HUES48 (cell line): ENCODE measurements at regions not wholly inside any gene's neighbourhood (a gene's known extent, or its start where the extent isn't known, plus 50 kb on each side); places are given as distances from the start of the nearest gene placed in this dataset.
"Not testable (repeated sequence)": the region's sequence is repeated elsewhere in the genome, so short reads cannot be mapped to it uniquely, and the experiment has no call there.

Experiments
- H3K27ac ChIP-seq: one replicate; pipeline ENCODE4 v1.7.0; 2013; ENCODE audit warnings: low read depth, low read length, inconsistent platforms
- H3K27me3 ChIP-seq: 2 replicates; pipeline ENCODE4 v1.6.1; 2013; ENCODE audit warnings: mild to moderate bottlenecking, low read length; ENCODE audit not compliant: control insufficient read depth, insufficient read depth
- H3K36me3 ChIP-seq: 2 replicates; pipeline ENCODE4 v1.6.1; 2013; ENCODE audit warnings: low read length; ENCODE audit not compliant: control insufficient read depth, insufficient read depth
- H3K4me1 ChIP-seq: 2 replicates; pipeline ENCODE4 v1.6.1; 2013; ENCODE audit warnings: mild to moderate bottlenecking, low read length; ENCODE audit not compliant: control insufficient read depth, insufficient read depth
- H3K4me3 ChIP-seq: 2 replicates; pipeline ENCODE4 v1.5.1; 2013; ENCODE audit warnings: mild to moderate bottlenecking, low read depth, low read length
- H3K9ac ChIP-seq: 2 replicates; pipeline ENCODE4 v1.6.1; 2013; ENCODE audit warnings: mild to moderate bottlenecking, low read depth, low read length, moderate library complexity
- H3K9me3 ChIP-seq: 2 replicates; pipeline ENCODE4 v1.6.1; 2013; ENCODE audit warnings: low read length; ENCODE audit not compliant: control insufficient read depth, insufficient read depth

DNA sequence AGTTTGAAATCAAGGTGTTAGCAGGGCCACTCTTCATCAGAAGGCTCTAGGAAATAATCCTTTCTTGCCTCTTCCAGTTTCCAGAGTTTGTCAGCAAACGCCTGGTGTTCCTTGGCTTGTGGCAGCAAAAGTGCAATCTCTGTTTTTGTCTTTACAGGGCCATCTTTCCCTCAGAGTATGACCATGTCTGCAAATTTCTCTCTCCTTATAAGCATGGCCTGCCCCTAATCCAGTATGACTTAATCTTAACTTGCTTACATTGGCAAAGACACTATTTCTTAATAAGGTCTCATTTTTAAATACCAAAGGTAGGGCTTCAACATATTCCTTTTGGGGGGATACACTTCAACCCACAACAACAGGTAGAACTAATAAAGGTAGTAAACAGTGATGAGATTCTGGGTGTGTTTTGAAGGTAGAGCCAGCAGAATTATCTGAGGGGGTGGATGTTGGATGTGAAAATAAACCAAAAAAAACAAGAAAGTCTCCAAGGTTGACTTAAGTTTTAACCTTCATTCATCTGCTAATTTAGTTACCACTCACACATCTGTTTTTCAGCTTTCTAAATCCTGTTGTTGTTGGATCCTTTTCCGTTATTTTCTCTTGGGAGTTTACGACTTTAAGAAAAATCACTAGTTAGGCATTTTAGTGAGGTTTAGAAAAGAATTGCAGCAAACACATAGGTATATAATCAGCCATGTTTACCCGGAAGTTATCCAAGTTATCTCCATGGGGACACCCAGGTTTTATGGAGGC lies 234.4 kb upstream of the FIGN start:
- no peak overlapping the region for H3K4me3 ChIP-seq
- no peaks in the 10 kb centered on the region for H3K9me3 ChIP-seq
- no peaks in the 10 kb centered on the region for H3K4me1 ChIP-seq
- no peaks in the 10 kb centered on the region for H3K36me3 ChIP-seq
- no peaks in the 10 kb centered on the region for H3K27me3 ChIP-seq
- H3K27ac ChIP-seq, result no peak overlapping the region
- H3K9ac ChIP-seq, result no peak overlapping the region

DNA sequence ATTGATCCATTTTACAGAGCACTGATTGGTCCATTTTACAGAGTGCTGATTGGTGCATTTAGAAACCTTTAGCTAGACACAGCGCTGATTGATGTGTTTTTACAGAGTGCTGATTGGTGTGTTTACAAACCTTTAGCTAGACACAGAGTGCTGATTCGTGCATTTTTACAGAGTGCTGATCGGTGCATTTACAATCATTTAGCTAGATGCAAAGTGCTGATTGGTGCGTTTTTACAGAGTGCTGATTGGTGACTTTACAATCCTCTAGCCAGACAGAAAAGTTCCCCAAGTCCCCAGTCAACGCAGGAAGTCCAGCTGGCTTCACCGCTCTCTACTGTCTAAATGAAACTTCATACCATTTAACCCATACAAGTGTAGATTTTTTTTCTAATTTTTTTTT lies 228.5 kb upstream of the FIGN start:
- H3K36me3 ChIP-seq, H3K4me3 ChIP-seq, H3K27me3 ChIP-seq, H3K4me1 ChIP-seq, H3K27ac ChIP-seq, H3K9ac ChIP-seq, H3K9me3 ChIP-seq: not testable (repeated sequence)

DNA sequence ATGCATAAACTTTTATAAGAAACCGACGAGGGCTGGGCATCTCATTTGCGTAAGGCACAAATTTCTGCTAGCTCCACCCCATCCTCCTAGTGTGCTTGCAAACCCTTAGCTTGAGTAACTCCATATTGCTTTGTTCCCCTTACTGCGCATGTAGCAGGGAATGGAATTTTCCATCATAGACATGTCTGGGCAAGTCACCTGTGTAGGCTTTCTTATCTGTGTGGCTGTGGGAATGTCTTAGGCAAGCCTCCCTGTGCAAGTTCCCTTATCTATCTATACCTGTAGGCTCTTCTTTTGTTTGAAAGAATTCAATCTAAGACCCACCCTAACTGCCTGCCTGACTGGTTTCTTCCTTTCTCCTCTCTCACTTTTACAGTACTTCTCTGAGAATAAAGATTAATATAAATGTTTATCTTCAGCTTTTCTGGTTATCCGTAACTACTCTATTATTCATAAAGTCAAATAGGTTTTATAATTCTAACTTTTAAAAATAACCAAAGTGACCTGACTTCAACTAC lies 217.6 kb upstream of the FIGN start:
- H3K4me3 ChIP-seq, result no peak overlapping the region
- H3K27ac ChIP-seq, result no peak overlapping the region
- no peaks in the 10 kb centered on the region for H3K27me3 ChIP-seq
- 0 out of 2 replicates have a peak, but pooled peaks cover 3% of the 10 kb centered on the region for H3K9me3 ChIP-seq
- H3K36me3 ChIP-seq, result no peaks in the 10 kb centered on the region
- no peaks in the 10 kb centered on the region for H3K4me1 ChIP-seq
- no peak overlapping the region for H3K9ac ChIP-seq

DNA sequence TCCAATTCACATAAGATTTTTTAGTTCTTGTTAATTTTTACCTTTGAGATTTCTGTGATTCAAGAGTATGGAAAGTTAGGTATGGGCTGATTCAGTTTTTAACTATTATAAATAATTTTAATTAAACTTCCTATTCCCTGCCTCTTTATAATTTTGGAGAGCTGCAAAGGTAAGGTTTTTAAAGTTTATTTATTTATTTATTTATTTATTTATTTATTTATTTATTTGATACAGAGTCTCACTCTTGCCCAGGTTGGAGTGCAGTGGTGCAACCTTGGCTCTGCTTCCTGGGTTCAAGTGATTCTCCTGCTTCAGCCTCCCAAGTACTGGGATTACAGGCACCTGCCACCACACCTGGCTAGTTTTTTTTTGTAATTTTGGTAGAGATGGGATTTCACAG lies 215.5 kb upstream of the FIGN start:
- no peaks in the 10 kb centered on the region for H3K4me1 ChIP-seq
- no peaks in the 10 kb centered on the region for H3K36me3 ChIP-seq
- H3K27ac ChIP-seq, result no peak overlapping the region
- no peak overlapping the region for H3K9ac ChIP-seq
- H3K9me3 ChIP-seq, result 0 out of 2 replicates have a peak, but pooled peaks cover 3% of the 10 kb centered on the region
- no peak overlapping the region for H3K4me3 ChIP-seq
- no peaks in the 10 kb centered on the region for H3K27me3 ChIP-seq

DNA sequence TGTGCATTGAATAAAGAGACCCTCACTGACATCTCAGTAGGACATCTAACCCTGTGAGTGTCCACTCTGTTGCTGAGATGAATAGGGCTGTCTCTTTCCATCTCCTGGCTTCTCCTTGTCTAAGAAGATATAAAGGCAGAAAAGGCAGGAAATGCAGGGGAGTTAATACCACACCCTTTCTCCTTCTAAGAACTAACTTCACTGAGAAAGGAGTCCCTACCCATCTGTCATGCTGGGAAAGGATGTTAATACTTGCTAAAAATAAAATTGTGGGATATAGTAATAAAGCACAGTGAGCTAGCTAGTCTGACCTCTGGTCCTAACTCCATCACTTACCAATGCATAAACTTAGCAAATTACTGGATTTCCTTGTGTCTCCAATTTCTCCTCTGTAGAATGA lies 213.9 kb upstream of the FIGN start:
- no peaks in the 10 kb centered on the region for H3K36me3 ChIP-seq
- no peaks in the 10 kb centered on the region for H3K4me1 ChIP-seq
- 0 out of 2 replicates have a peak, but pooled peaks cover 3% of the 10 kb centered on the region for H3K9me3 ChIP-seq
- H3K27ac ChIP-seq, result no peak overlapping the region
- H3K9ac ChIP-seq, result no peak overlapping the region
- H3K4me3 ChIP-seq, result no peak overlapping the region
- H3K27me3 ChIP-seq, result no peaks in the 10 kb centered on the region

DNA sequence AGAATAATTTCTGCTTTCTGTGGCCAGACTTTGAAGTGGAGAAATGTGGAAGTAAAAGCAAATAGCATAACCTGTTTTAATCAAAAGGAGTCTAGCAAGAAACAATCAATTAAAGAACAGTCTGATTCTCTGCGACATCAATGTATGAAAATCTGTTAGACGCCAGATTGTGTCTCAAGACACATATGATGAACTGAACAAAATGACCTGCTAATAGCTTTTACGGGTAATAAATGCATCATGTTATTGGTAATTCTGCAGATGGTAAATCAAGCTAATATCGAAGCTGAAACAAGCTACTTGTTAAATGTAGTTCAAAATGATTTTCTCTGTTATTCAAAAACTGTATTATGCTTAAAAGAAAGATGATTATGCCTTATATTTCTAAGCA lies 208.5 kb upstream of the FIGN start:
- no peaks in the 10 kb centered on the region for H3K9me3 ChIP-seq
- H3K36me3 ChIP-seq, result no peaks in the 10 kb centered on the region
- H3K27ac ChIP-seq, result peak overlapping the region; percentile 57
- no peak overlapping the region for H3K9ac ChIP-seq
- H3K4me3 ChIP-seq, result no peak overlapping the region
- no peaks in the 10 kb centered on the region for H3K27me3 ChIP-seq
- H3K4me1 ChIP-seq, result peaks cover 10% of the 10 kb centered on the region

DNA sequence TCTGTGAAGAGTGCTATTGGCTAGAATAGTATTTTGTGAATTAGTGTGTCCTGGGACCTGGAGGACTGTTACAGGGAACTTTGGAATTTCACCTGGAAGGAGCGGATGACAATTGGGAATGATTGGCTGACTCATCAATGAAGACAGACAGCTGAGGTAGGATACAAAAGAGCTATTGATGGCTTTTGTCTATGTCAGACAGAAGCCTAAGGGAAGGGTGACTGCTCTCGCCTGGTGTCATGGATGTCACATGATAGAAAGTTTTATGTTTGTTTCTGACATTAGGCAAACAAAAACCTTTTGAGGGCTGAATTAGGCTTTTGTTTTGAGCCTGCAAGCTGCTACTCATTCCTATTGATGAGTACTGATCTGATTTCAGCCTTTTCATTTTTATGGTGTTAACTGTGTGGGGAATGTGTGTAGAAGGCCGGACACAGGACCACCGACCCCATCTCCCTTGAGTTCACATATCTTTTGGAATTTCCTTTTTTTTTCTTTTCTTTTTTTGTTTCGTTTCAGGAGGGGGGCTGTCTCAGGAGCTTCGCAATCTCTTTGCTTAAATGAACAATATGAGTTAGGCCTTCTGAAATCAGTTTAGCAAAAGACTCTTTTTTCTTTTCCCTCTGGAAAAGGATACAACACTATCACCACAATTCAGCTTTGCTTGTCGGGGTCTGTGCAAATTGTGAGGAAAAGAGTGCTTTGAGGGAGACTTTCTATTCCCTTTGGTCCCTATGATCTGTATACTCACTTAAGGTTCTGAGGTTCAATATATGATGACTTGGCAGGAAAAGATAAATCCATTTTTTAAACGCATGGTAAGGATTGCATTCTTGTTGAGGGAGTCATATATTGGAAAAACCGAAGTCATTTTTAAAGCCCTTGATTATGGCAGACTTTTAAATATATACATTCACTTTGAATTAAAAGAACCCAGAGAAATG lies 207.9 kb upstream of the FIGN start:
- Histone ChIP-seq H3K4me3 (no peak overlapping the region), H3K9me3 (no peaks in the 10 kb centered on the region), H3K4me1 (peaks cover 10% of the 10 kb centered on the region), H3K36me3 (no peaks in the 10 kb centered on the region), H3K27ac (peak overlapping the region; percentile 57), H3K9ac (no peak overlapping the region), H3K27me3 (no peaks in the 10 kb centered on the region)

DNA sequence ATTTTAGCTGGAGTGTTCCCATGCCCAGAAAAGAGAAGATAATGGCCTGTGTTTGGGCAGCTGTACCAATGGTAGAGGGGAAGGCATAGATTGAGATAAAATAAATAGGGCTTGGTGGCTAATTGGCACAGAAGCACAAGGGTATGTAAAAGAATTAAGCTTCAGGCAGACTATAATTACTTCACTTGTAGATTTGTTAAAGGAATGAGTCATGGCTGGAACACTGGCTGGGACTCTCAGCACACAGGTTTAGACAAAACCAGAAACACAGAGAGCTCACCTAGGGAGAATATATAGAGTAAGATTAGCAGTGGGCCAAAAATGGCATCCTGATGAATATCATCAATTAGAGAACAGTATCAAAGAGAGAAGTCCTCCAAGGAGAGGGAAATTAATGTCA lies 198.3 kb upstream of the FIGN start:
- Histone ChIP-seq H3K4me3 (no peak overlapping the region), H3K4me1 (peaks cover 6% of the 10 kb centered on the region; the same call in 1 of the 2 replicates), H3K9ac (no peak overlapping the region), H3K27ac (no peak overlapping the region), H3K9me3 (no peaks in the 10 kb centered on the region), H3K27me3 (no peaks in the 10 kb centered on the region), H3K36me3 (no peaks in the 10 kb centered on the region)

DNA sequence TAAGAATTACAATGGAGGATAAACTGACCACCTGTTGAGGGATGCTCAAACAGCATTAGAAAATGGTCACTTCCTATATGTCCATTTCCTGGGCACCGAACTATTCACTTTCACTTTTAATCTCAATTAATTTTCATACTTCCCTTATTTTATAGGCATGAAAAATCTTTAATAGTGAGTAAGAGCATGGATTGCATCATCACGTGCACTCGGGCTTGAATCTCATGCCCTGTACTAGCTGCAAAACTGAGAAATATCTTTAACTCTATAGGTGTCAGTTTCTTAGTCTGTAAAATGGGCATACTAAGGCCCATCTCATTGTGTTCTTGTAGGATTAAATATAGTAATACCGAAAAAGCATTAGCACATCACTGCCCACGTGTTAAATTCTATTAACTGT lies 183.9 kb upstream of the FIGN start:
- Histone ChIP-seq H3K4me1 (no peaks in the 10 kb centered on the region; the same call in 1 of the 2 replicates), H3K27ac (no peak overlapping the region), H3K27me3 (no peaks in the 10 kb centered on the region), H3K9me3 (peaks cover 6% of the 10 kb centered on the region; the same call in 1 of the 2 replicates), H3K4me3 (no peak overlapping the region), H3K36me3 (no peaks in the 10 kb centered on the region), H3K9ac (no peak overlapping the region)

DNA sequence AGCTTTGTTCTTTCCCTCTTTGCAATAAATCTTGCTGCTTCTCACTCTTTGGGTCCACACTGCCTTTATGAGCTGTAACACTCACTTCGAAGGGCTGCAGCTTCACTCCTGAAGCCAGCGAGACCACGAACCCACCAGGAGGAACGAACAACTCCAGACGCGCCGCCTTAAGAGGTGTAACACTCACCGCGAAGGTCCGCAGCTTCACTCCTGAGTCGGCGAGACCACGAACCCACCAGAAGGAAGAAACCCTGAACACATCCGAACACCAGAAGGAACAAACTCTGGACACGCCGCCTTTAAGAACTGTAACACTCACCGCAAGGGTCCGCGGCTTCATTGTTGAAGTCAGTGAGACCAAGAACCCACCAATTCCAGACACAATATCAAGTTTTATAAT lies 178.7 kb upstream of the FIGN start:
- H3K27ac ChIP-seq, H3K27me3 ChIP-seq, H3K9me3 ChIP-seq, H3K4me1 ChIP-seq, H3K4me3 ChIP-seq, H3K9ac ChIP-seq, H3K36me3 ChIP-seq: not testable (repeated sequence)

DNA sequence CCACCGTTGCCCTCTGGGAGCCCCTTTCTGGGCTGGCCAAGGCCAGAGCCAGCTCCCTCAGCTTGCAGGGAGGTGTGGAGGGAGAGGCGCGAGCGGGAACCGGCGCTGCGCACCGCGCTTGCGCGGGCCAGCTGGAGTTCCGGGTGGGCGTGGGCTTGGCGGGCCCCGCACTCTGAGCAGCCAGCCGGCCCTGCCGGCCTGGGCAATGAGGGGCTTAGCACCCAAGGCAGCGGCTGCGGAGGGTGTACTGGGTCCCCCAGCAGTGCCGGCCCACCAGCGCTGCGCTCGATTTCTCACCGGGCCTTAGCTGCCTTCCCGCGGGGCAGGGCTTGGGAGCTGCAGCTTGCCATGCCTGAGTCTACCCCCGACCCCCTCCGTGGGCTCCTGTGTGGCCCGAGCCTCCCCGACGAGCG lies 177.7 kb upstream of the FIGN start:
- H3K4me1 ChIP-seq, H3K36me3 ChIP-seq, H3K9me3 ChIP-seq, H3K9ac ChIP-seq, H3K27me3 ChIP-seq, H3K4me3 ChIP-seq, H3K27ac ChIP-seq: not testable (repeated sequence)
